Bone marrow (tissue), 2 donors: ENCODE measurements at regions not wholly inside any gene's neighbourhood (a gene's known extent, or its start where the extent isn't known, plus 50 kb on each side); places are given as distances from the start of the nearest gene placed in this dataset.
"Not testable (repeated sequence)": the region's sequence is repeated elsewhere in the genome, so short reads cannot be mapped to it uniquely, and the experiment has no call there.

Experiments
- DNase-seq, 2 donors: peaks; one replicate each; lab custom pipeline; 2025; lab: John Stamatoyannopoulos, UW

DNA sequence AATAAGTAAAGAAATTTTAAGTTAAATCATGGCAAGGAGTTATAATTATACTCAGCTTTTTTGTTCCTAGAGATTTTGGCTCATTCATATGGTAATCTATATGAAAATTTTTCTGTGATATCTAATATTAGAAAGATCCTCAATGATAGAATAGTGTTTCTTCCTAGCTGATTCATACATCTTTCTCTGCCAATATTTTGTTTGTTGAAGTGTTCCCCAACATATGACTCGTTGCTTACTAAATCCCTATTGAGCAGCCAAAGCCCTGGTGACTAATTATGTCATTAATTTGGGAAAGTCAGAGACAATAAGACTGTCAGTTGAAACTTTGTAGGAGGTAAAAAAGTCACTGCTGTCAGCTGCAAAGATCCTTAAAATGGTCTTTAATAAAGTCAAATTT lies 1348.5 kb upstream of the CDH18 start:
- DNase-seq: not testable (repeated sequence)

DNA sequence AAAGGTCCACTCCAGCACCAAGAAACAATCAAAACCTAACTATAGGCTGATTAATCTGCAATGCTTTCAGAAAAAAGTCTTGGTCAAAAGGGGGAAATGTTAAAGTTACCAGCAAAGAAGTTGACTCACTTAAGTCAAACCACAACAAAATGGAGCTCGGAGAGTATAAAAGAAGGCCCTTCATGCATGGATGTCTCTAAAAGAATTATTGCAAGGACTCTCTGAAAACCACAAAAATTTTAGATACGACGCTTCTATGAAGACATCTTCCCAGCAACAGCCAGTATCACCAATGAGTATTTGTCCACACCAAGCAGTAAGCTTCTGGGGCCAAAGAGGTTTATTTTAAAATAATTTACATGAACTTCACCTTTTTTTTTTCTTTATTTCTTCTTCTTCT lies 1327.4 kb upstream of the CDH18 start:
- DNase-seq: not testable (repeated sequence)

DNA sequence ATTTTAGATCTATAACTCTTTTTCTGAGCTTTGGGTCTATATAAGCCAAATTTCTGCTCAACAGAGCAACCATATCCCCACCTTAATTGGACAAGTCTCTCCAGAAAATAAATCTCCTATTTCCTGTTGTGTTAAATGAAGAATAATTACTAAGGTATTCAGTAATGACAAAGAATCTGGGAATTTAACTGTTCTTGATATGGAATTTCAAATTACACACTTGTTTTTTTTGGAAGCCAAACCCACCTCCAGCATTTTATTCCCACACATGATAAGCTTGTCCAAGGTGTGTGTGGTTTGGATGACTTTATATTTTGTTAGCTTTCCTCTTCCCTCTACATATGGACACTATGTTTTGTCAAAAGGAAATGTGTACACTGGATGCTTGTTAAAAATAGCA lies 1313.2 kb upstream of the CDH18 start:
- not testable (repeated sequence) for DNase-seq

DNA sequence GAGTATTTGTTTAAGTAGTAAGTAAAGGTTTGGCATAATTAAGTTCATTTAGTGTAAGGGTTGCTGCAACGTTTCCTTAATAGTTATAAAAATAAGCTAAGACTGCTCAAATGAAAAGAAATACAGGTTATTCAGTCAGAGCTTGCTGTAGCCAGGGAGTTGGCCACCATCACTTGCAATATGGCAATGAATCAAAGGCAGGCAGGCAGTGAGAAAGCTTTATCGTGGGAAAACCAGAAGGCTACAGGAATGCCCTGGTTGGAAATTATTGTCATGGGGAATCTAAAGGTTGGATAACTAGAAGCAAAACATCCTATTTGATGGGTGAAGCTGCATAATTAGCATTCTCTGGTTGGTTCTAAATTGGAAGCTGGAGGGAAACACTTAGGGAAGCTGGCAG lies 1286.4 kb upstream of the CDH18 start:
- DNase-seq: not testable (repeated sequence)

DNA sequence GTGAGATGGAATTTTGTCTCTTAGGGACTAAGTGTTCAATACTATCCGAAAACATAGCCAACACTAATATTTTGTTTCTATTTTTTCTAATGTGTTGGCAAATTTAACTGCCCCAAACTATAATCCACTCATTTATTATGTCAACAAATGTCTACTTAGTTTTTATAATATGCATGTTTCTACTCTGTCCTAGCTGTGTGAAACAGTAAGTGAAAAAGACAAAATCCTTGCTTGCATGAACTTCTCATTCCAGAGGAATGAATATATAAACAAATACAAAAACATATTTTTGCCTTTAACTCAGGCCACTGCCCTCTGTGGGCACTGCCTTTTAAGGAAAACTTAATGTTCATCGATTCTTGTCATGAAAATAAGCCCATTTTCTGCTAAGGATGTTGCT lies 1275.4 kb upstream of the CDH18 start:
- DNase-seq: no peak

DNA sequence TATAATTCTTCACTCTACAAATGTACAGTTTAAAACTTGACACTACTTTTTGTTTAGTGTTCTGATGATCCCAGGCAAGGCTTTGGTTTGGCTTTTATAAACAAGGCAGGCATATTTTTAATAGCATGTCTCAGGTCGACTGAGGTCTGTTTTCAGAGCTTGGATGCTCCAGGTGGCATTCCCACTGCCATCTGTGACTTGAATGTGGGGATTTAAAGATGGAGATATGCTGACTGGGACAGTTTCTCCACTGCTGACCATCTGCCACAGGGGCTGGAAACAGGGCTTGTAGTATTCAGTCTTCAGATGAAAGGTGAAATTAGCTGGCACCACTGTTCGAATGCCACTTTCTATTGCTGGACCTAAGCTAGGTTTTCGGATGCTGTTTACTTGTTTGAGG lies 1266.2 kb upstream of the CDH18 start:
- DNase-seq: no peak

DNA sequence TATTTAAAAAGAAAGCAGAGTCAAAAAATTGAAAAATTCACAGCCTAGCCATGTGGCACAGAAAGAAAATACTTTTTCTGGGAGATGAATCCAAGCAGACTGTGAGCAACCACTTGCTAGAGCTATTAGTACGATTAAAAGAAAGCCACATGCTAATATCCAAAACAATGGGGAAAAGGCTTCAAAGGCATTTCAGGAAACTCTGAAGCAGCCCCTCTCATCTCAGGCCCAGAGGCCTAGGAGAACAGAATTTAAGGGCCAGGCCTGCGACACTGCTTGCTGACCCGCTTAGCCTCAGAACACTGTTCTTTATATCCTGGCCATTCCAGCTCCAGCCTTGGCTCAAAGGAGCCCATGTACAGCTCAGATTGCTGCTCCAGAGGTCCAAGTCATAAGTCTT lies 1257.0 kb upstream of the CDH18 start:
- no peak for DNase-seq

DNA sequence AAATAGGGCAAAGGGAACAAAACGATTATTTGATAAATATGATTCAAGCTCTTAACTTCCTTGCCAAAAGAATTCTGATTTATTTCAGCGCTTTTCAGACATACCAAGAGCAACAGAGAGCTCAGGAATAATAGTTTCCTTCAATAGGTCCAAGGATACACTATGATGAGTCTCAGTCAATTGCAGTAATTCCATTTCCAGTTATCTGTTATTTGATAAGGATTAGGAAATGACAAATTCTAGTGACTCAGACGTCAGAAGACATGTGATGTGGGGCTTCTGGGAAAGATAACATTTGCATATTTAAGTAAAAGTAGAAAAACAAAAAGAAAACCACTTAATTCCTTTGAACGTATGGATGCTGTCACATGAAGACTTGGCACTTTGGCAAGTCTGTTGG lies 1250.8 kb upstream of the CDH18 start:
- DNase-seq: no peak

DNA sequence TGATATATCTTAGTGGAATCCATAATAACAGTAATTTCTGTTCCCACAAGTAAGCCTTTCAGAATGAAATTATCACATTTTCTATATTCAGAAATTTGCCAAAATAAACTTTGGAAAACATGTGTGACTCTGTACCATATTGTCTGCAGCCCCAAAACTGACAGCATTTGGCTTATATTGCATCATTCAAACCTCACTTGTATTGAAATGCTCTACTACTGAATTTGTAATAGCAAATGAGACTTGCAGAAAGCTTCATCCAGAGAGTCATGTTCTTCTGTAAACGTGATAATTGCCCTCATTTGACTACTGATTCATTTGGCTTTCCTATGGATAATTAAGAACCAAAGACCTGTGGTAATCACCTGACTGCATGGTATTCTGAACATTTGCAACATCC lies 1249.5 kb upstream of the CDH18 start:
- DNase-seq: no peak

DNA sequence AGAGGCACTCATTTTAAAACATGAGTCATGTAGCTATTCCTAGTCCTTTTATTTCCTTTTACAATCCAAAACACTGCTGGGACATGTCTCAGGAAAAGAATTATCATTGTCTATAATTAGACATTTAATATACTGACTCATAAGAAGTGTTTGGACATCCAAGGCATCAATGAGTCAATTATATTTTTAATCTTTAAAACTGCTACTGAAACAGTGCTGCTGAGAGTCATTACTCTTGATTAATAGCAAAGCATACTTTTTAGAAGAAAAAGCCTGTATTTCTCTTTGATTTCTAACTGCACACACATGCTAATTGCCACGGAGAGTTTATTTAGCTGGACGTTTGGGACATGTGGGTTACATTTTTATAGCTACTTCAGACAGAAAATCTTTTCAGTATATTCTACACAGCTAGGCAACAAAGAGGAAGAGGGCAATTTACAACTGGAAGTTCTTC lies 1249.0 kb upstream of the CDH18 start:
- DNase-seq: no peak

DNA sequence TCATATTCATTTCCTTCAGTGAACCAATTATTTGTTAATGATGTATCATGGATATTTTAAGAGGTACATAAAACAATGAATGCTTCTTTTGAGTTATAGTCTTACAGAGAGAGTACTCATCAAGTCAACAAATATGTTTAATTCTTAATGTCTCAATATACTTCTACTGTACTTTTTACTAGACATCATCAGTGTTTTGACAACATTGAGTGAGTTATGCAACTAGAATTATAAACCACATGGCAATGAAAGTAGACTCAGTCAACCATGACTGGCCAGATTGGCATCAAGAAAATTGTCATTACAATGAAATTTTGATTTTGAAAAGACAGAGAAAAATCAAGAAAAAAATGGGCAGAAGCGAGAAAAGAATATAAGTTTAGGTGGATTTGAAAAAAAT lies 1248.1 kb upstream of the CDH18 start:
- no peak for DNase-seq

DNA sequence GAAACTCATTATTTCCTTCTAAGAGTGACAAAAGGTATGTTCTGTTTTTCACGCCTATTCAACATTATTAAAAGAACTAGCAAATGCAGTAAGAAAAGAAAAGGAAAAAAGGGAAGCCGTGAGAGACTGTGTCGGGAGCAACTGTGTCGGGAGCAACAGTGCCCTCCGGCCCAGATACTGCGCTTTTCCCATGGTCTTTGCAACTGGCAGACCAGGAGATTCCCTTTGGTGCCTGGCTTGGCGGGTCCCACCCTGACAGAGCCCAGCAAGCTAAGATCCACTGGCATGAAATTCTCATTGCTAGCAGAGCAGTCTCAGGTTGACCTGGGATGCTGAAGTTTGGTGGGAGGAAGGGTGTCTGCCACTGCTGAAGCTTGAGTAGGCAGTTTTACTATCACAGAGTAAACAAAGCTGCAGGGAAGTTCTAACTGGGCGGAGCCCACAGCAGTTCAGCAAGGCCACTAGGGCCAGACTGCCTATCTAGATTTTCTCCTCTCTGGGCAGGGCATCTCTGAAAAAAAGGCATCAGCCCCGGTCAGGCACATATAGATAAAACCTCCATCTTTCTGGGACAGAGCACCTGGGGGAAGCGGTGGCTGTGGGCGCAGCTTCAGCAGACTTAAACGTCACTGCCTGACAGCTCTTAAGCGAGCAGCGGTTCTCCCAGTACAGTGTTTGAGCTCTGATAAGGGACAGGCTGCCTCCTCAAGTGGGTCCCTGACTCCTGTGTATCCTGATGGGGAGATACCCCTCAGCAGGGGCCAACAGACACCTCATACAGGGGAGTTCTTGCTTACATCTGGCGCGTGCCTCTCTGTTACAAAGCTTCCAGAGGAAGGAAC lies 1237.4 kb upstream of the CDH18 start:
- no peak for DNase-seq

DNA sequence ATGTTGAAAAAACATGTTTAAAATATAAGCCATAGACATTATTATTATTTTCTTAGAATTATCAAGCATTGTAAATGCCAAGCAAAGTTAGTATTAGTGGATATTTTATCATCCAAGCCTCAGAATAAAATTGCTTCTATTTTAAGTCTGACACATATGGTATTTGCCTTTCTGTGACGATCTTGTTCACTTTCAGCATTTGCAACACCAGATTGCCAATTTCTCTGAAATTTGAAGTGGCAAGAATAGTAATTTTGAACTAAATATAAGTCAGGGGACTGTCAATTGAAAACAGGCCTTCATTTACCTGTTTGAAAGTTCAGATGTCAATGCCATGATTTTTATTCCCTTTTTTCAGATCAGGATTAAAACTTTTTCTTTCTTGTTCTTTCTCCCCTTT lies 1233.6 kb upstream of the CDH18 start:
- no peak for DNase-seq

DNA sequence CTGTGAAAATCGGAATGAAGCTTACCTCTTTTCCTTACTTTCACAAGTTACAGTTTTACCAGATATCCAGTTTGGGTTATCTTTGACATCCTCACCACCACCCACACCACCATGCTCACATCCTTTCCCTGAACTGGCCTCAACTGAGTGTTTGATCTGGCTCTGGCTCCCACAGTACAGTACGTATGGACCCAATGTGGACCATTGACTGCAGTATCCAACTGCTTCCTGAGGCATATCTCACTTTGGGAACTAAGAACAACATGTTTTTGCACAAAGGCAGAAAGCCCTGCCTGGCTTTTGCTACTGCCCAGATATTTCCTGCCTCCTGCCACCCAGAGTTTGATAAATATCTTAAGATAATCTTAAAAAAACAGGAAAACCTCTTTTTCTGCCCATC lies 1232.0 kb upstream of the CDH18 start:
- DNase-seq: no peak

DNA sequence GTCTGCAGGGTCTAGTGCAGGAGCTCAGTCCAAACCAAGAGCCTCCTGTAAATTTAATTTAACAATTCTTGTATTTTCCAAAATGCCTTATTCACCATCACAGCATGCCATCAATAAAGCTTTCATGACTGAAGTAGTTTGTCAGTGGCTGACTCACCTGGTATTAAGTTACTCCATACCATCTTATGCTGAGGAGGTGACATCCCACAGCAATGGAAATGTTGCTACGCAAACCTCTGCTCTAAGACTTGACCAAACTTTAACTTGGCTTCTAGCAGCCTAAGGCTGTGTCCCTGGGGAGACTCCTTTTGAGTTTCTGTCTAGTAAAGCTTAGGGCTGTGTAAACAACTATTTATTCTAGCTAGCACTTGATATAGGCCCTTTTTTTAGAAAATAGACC lies 1231.3 kb upstream of the CDH18 start:
- DNase-seq: no peak

DNA sequence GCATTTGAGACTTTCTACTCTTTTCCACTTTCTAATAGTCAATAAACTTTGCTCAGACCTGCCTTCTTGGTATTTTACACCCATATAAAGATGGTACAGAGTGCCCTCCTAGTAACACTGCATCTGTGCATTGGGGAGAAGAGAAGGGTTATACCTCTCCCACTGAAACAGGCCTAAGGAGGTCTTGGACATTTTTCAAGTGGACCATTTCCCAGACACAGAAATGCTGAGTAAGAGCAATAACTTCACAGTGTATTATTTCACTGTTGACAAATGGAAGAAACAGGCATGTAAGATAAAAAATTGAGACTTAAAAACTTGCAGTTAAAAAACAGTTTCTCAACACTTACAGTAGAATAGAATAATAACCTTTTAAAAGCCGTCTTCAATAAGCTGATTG lies 1224.0 kb upstream of the CDH18 start:
- DNase-seq: no peak

DNA sequence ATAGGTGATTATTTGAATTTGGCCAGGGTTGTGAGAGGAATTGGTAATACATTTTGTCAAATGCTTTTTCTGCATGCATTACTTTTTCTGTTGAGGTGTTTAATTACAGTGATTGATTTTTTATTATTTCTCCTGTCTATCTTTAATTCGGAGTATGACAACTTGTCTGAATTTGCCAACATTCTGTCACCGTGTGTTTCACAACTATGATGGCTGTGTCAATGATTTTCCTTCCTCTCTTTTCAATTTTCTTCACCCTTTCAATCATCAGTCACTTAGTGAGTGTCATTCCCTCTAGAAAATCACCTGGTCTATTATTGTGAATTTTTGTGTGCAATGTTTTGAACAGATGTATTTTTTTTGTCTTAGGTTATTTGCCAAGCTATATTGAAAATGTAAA lies 1221.4 kb upstream of the CDH18 start:
- no peak for DNase-seq

DNA sequence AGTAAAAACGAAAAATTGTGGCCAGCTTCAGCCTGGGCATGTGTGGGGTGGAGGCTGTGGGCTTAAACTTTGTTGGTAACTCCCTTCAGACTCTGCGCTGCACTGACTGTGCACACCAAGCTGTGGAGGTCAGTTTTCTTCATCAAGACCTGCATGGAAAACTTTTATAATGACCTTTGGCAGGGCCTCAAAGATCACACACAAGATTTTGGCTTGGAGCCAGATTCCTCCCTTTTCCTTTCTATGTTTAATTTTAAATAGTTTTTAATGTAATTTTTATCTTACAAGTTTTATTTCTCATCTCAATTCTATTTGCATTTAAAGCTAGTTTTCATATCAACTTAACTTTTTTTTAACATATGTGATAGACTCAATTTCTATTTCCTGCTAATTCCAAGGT lies 1211.1 kb upstream of the CDH18 start:
- no peak for DNase-seq

DNA sequence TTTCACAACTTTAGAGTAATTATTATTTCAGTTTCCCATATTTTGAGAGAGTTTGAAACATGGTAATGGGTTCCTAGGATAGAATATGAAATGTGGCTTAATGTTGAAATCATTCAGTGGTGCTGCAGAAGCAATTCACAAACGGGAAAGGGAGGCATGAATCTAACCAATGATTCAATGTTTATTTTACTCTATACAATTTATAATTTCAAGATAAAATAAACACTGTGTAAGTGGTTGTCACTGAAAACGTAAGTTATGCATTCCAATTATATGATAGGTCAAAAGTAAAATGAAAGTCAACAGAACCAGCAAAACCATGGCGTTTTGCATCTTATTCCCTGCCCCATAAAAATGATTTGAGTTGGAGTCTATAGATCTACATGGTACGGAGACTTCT lies 1207.1 kb upstream of the CDH18 start:
- no peak for DNase-seq

DNA sequence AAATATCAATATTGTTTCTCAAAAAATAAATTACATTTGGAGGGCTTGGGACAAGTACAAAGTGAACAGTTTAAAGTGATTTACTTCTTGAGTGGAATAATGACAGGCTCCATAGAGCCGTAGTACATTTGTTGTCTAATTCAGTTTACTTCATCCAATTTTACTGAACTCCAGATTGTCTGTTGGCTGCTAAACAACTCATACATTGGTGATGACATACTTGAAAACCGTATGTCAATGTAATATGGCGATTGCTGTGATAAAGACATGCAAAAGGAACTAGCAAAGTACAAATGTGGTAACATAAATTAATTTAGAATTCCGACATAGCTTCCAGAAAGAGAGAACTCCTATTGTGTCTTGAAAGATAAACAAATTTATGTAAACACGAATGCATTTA lies 1197.5 kb upstream of the CDH18 start:
- no peak for DNase-seq

DNA sequence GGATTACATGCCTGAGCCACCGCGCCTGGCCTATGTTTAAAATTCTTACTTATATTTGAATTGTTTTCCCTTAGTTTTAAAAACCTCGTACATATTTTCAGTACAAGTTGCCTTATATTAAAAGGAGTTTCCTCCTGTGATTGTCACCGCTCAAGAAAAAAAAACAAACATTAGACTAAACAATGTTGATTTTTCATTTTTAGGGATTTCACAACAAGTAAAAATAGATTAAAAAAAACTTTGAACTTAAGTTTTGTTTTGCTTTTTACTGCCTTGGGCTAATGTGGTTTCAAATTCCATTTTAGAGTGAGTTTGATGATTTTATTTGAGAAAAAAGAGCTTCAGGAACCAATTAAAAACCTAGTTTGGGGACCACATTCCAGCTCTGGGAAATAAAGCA lies 1196.6 kb upstream of the CDH18 start:
- DNase-seq: no peak

DNA sequence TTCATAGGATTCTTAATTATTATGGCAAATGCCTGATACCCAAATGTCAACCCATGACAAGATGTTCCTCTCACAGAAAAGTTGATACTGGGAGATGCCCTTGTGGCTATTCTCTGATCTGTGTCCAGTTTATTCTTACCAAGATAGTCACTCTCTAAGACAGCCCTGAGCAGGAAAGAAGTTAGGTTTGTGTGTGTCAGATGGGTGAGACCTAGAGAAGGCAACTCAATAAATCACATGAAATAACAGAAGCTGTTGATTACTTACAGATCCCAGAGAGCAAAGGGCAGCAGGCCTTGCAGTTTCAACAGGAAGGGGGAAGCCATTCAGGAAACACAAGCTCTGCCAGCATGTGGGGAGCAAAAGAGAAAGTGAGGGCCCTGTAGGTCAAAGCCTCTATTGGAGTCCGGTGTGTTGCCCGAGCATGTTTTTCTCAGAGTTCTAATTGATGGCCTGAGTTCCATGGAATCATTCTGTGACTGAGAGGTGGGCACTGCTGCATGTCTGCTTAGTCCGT lies 1193.7 kb upstream of the CDH18 start:
- no peak for DNase-seq

DNA sequence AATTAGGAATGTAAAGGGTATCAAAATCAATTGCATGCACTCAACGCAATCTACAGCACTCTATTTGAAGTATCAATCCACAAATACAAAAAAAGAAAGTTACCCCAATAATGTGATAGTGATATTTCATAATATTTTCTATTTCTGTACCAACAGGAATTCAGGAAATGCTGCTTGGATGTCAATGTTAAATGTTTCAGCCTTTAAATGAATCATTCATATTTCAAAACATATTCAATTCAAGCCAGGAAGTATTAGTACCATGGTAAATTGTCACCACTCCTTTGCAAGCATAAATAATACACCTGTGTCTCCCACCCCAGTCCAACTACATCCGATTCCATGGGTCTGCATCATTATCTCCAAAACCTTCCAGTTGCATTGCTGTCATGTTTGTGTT lies 1185.5 kb upstream of the CDH18 start:
- DNase-seq: no peak

DNA sequence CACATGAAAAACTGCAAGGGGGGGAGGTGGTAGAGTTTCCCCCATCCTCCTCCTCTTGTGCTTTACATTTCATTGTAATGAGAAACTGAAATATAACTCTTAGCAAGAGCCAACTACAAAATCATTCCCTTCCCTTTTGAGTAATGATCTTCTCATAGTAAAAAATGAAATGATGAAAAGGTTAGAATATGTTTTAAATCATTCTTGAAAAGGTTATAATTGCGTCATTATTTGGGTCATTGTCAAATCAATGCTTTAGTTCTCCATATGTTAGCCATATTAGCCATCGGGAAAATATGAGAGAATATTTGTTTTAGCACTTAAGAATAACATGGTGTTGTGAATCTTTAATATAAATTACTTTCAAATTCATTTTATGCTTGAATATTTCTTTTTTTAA lies 1185.0 kb upstream of the CDH18 start:
- DNase-seq: no peak
